ENCODE measurements at regions not wholly inside any gene's neighbourhood (a gene's known extent, or its start where the extent isn't known, plus 50 kb on each side); places are given as distances from the start of the nearest gene placed in this dataset.

- no peak; the same call in 1 of the 2 replicates for TF ChIP-seq ZNF646 (CRISPR knock-in tag; IDR thresholded peaks at IDR 0.05)
- no peak for TF ChIP-seq XBP1 (CRISPR knock-in tag; IDR thresholded peaks at IDR 0.05)
- no peak for TF ChIP-seq DNMT1 (CRISPR knock-in tag; IDR thresholded peaks at IDR 0.05)
- no peak for TF ChIP-seq DZIP1 (CRISPR knock-in tag; IDR thresholded peaks at IDR 0.05)
- no peak for TF ChIP-seq NFRKB (IDR thresholded peaks at IDR 0.05)
- TF ChIP-seq ZNF746 (CRISPR knock-in tag; IDR thresholded peaks at IDR 0.05), result peak; percentile 81
- peak; percentile 88; the same call in 1 of the 2 replicates for TF ChIP-seq KDM3A (CRISPR knock-in tag; IDR thresholded peaks at IDR 0.05; ENCODE audit: low read depth)
- TF ChIP-seq SP5 (CRISPR knock-in tag; IDR thresholded peaks at IDR 0.05; ENCODE audit: borderline replicate concordance, low read depth), result peak; percentile 42; the same call in 1 of the 2 replicates
- no peak for TF ChIP-seq TCF7L2 (IDR thresholded peaks at IDR 0.05; ENCODE audit: low read depth, low read length)
- no peak for TF ChIP-seq GPBP1L1 (CRISPR knock-in tag; IDR thresholded peaks at IDR 0.05)
- TF ChIP-seq ZNF616 (CRISPR knock-in tag; IDR thresholded peaks at IDR 0.05; ENCODE audit: low read depth), result 0 out of 2 replicates have a peak, but pooled peaks have one; percentile 67
- peak; percentile 95 for TF ChIP-seq HOXA3 (CRISPR knock-in tag; IDR thresholded peaks at IDR 0.05)
- no peak for TF ChIP-seq GTF2F1 (IDR thresholded peaks at IDR 0.05; ENCODE audit: low read length)
- peak; percentile 73 for TF ChIP-seq CBX1 (IDR thresholded peaks at IDR 0.05; ENCODE audit: low read depth)
- peak; percentile 96; the same call in 1 of the 2 replicates for TF ChIP-seq ZNF124 (CRISPR knock-in tag; IDR thresholded peaks at IDR 0.05)
- TF ChIP-seq ZBTB14 (CRISPR knock-in tag; IDR thresholded peaks at IDR 0.05), result no peak
Observed at GRCh38 chr2:215749092-215749957, 264.0 kb downstream of the MREG start (continued).

Measured in HepG2 (cell line).